Fibroblast of skin of back (primary cell): ENCODE measurements at regions not wholly inside any gene's neighbourhood (a gene's known extent, or its start where the extent isn't known, plus 50 kb on each side); places are given as distances from the start of the nearest gene placed in this dataset.
"Not testable (repeated sequence)": the region's sequence is repeated elsewhere in the genome, so short reads cannot be mapped to it uniquely, and the experiment has no call there.

ENCODE experiments used
- DNase-seq: peaks from one replicate; pipeline ENCODE4 v3.0.0-alpha.2; 2013

- no peak for DNase-seq
These were observed 250.1 kb upstream of the TRPC7 start for GRCh38 chr5:136615251-136616119.

DNA sequence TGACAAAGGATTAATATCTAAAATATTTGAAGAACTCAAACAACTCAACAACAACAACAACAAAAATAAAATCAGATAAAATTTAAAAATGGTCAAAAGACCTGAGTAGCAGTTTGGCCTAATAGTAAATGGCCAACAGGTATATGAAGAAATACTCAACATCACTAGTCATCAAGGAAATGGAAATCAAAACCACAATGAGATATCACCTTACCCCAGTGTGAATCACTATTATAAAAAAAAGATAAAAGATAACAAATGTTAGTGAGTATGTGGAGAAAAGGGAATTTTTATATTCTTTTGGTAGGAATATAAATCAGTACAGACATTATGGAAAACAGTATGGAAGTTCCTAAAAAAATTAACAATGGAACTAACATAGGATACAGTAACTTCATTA lies 247.9 kb upstream of the TRPC7 start:
- DNase-seq = no peak

GRCh38 chr5:136605638-136606037 lies 240.3 kb upstream of the TRPC7 start:
- peak; percentile 83 for DNase-seq

DNA sequence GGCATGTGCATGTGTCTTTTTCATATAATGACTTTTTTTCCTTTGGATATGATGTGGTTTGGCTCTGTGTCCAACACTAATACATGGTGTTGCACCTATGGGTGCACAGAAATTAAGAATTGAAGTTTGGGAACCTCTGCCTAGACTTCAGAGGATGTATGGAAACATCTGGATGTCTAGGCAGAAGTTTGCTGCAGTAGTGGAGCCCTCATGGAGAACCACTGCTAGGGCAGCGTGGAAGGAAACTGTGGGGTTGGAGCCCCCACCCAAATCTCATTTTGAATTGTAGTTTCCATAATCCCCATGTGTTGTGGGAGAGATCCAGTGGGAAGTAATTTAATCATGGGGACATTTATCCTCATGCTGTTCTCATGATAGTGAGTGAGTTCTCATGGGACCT lies 235.0 kb upstream of the TRPC7 start:
- DNase-seq = no peak

DNA sequence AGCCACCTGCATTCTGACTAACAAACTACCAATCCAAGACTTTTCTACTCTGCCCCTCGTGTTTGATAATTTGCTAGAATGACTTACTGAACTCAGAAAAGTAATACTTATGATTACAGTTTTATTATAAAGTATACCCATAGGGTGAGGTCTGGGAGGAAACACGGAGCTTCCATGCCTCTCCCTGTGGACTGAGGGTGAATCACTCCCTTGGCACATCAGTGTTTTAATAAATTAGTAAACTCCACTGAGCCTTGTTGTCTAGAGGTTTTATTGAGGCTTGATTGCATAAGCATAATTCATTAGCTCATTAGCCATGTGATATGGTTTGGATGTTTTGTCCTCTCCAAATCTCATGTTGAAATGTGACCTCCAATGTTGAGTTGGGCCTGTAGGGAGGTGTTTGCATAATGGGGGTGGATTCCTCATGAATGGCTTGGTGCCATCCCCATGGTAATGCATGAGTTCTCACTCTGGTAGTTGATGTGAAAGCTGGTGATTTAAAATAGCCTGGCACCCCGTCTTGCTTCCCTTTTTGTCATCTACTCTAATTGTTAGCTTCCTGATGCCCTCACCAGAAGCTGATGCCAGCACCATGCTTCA lies 233.6 kb upstream of the TRPC7 start:
- DNase-seq = no peak

DNA sequence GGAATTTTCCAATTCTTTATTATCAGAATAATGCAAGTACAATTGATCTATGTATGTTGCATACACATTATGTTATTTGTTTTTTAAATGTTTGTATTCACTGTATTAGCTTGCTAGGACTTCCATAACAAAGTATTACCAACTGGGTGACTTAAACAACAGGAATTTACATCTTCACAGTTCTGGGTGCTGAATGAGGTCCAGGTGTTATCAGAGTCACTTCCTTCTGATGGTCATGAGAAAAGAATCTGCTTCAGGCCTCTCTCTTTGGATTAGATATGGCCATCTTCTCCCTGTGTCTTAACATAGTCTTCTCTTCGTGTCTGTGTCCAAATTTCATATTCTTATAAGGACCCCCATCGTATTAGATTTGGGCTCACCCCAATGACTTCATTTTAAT lies 229.1 kb upstream of the TRPC7 start:
- no peak for DNase-seq

GRCh38 chr5:136590581-136590980 lies 225.2 kb upstream of the TRPC7 start:
- DNase-seq = no peak

DNA sequence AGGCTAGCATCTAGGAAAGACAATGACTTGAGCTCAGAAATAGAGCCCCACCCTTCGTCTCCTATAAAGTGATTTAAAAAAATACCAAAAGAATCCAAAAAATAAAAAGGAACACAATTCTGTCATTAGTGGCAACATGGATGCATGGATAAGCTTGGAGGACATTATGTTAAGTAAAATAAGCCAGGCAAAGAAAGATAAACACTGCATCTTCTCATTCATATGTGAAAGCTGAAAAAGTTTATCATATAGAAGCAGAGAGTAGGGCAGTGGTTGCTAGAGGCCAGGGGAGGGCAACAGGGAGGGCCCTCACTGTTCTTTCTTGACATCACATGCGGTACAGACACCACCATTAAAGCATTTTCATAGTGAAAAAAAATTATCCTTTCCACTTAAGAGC lies 220.9 kb upstream of the TRPC7 start:
- DNase-seq = no peak

GRCh38 chr5:136584474-136584873 lies 219.1 kb upstream of the TRPC7 start:
- DNase-seq = no peak

- DNase-seq = no peak
These were observed 213.9 kb upstream of the TRPC7 start for GRCh38 chr5:136579238-136579637.

GRCh38 chr5:136569875-136570274 lies 204.5 kb upstream of the TRPC7 start:
- not testable (repeated sequence) for DNase-seq

- DNase-seq = not testable (repeated sequence)
These were observed 200.1 kb upstream of the TRPC7 start for GRCh38 chr5:136565457-136565856.

DNA sequence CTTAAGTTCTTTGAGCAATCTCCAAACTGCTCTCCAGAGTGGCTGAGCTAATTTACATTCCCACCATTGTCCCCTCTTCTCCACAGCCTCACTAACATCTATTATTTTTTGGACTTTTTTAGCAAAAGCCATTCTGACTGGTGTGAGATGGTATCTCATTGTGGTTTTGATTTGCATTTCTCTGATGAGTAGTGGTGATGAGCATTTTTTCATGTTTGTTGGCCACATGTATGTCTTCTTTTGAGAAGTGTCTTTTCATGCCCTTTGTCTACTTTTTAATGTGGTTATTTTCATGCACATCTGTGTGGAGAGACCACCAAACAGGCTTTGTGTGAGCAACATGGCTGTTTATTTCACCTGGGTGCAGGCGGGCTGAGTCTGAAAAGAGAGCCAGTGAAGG lies 199.7 kb upstream of the TRPC7 start:
- not testable (repeated sequence) for DNase-seq

DNA sequence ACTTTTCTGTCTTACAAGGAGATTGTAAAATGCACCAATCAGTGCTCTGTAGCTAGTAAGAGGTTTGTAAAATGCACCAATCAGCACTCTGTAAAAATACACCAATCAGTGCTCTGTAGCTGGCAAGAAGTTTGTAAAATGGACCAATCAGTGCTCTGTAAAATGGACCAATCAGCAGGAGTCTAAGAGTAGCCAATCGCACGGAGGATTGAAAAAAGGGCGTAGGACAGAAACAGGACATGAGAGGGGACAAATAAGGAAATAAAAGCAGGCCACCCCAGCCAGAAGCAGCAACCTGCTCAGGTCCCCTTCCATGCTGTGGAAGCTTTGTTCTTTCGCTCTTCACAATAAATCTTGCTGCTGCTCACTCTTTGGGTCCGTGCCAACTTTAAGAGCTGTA lies 199.1 kb upstream of the TRPC7 start:
- DNase-seq = not testable (repeated sequence)

DNA sequence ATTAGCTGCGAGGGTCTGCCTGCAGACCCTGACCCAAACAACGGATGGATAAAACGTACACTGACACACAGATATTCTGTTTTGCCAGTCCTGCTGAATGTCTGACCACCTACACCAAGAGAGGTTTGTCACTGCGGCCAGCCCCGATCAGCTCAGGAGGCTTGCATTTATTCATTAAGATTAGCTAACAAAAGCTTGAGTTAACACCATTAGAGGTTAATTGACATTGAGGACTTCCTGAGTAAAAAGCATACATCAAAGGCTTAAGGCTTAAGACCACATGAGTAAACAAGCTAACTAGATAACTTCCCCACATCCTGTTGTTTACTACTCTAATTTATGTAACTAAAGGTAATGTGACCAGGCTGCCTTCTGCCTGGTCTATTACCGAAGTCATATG lies 198.1 kb upstream of the TRPC7 start:
- no peak for DNase-seq

DNA sequence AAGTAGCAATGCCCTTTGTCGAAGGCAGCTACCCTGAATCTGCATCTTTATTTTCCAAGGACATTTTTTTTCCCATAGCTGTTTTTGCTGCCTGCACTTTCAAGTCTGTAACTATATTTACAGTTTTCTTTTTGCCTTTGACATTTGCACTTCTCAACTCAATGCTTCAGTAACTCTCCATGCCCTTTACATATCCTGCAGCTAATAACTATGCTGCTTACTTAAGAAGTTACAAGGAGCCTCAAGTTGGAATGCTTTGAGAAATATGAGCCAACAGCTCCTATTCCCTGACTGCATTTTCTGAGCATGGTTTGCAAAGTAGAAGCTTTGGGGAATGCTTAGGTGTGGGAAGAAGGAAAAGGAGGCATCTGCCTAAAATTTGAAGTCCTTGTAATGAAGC lies 194.8 kb upstream of the TRPC7 start:
- DNase-seq = no peak

- DNase-seq = no peak
These were observed 194.3 kb upstream of the TRPC7 start for GRCh38 chr5:136559651-136560050.

DNA sequence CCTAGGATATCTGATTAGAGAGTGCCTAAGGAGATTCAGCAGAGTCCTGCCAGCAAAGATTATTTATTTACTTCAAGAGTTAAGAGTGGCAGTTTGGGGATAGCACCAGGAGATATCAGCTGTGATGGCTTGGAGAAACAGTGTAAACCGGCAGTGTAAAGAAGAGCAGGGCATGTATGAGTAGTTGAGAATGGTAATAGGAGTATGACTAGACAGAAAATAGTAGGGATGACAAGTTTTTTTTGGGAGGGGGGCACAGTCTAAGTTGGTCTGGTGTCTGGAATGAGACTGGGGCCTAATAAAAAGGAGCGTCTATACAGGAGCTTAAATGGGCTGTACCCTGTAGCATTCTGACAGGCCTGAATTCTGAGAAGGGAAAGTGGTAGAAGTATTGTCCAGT lies 181.8 kb upstream of the TRPC7 start:
- not testable (repeated sequence) for DNase-seq

- DNase-seq = not testable (repeated sequence)
These were observed 181.1 kb upstream of the TRPC7 start for GRCh38 chr5:136546441-136546840.

DNA sequence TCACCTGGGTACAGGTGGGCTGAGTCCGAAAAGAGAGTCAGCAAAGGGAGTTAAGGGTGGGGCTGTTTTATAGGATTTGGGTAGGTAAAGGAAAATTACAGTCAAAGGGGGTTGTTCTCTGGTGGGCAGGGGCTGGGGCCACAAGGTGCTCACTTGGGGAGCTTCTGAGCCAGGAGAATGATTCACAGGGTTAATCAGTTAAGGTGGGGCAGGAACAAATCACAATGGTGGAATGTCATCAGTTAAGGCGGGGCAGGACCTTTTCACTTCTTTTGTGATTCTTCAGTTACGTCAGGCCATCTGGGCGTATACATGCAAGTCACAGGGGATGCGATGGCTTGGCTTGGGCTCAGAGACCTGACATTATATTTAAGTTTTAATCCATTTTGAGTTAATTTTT lies 179.7 kb upstream of the TRPC7 start:
- DNase-seq = not testable (repeated sequence)

- DNase-seq = peak; percentile 23
These were observed 173.2 kb upstream of the TRPC7 start for GRCh38 chr5:136538534-136538933.

DNA sequence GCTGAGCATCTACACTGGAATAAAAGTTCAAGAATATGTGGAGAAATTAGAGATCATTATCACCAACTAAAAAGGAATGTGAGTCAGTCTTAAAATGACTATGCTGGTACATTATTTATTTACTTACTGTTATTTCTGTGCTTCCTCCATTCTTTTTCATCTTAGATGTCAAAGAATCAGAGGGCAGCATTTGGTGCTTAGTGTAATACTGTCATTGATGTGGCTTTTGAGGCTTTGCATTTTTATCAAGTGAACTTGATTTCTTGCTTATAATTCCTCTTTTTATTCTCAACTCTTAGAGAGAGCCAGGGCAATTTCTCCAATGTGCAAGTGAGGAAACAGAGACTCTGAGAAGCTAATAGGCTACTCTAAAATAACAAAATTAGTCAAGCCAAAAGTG lies 163.7 kb upstream of the TRPC7 start:
- no peak for DNase-seq

GRCh38 chr5:136528481-136529030 lies 163.2 kb upstream of the TRPC7 start:
- no peak for DNase-seq

DNA sequence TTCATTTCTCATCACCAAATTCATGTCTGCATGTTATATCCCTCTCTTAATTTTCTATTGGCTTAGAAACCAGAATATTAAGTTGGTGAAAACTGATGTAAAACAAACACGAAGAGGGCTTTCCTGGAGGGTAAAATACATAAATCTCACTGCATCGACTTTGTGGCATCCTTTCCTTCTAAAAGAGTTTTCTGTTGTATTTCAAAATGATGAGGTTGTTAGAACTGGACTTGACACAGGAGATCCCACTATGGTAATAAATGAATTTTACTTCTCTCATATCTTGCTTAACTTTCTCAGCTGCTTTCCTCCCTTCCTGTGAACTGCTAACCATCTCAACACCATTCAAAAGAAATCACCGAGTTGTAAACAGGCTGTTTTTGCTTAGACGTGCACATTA lies 162.0 kb upstream of the TRPC7 start:
- no peak for DNase-seq
